ENCODE measurements at regions not wholly inside any gene's neighbourhood (a gene's known extent, or its start where the extent isn't known, plus 50 kb on each side); places are given as distances from the start of the nearest gene placed in this dataset.
"Not testable (repeated sequence)": the region's sequence is repeated elsewhere in the genome, so short reads cannot be mapped to it uniquely, and the experiment has no call there.

- Histone ChIP-seq H3K4me3 (no peak overlapping the region), H3K36me3 (no peaks in the 10 kb centered on the region), H3K27me3 (replicated peaks; ENCODE audit: insufficient read depth) (no peaks in the 10 kb centered on the region), H3K4me1 (replicated peaks) (no peaks in the 10 kb centered on the region), H3K9me3 (no peaks in the 10 kb centered on the region), H3K27ac (no peak overlapping the region)
- 77% methylated on average over 5 of the region's 5 CpGs for WGBS
- intact Hi-C loops (cut with DNase I) = no loop called here
- TF ChIP-seq POLR2AphosphoS5 (IDR thresholded peaks at IDR 0.05) (no peak), POLR2A (IDR thresholded peaks at IDR 0.05) (no peak), CTCF (IDR thresholded peaks at IDR 0.05) (no peak)
- no peak for DNase-seq (ENCODE audit: low spot score)
Measured at GRCh38 chr12:91455321-91455720, 272.7 kb upstream of the DCN start.

- 39% methylated on average over 2 of the region's 2 CpGs for WGBS
- TF ChIP-seq POLR2A (IDR thresholded peaks at IDR 0.05) (no peak), CTCF (IDR thresholded peaks at IDR 0.05) (no peak), POLR2AphosphoS5 (IDR thresholded peaks at IDR 0.05) (no peak)
- no peaks in the 10 kb centered on the region for H3K27me3 ChIP-seq (replicated peaks; ENCODE audit: insufficient read depth)
- no peak overlapping the region for H3K27ac ChIP-seq
- H3K9me3 ChIP-seq = no peaks in the 10 kb centered on the region
- no peak for DNase-seq (ENCODE audit: low spot score)
- no peak overlapping the region for H3K4me3 ChIP-seq
- H3K4me1 ChIP-seq (replicated peaks) = no peaks in the 10 kb centered on the region
- intact Hi-C loops (cut with DNase I) = no loop called here
- no peaks in the 10 kb centered on the region for H3K36me3 ChIP-seq
Measured at GRCh38 chr12:91454179-91454578, 271.6 kb upstream of the DCN start.

GRCh38 chr12:91452464-91452863, 269.8 kb upstream of the DCN start:
- H3K27ac ChIP-seq; H3K4me1 ChIP-seq (replicated peaks); DNase-seq (ENCODE audit: low spot score); H3K27me3 ChIP-seq (replicated peaks; ENCODE audit: insufficient read depth); H3K4me3 ChIP-seq; H3K9me3 ChIP-seq; H3K36me3 ChIP-seq; intact Hi-C loops (cut with DNase I): not testable (repeated sequence)
- 94% methylated on average over 2 of the region's 2 CpGs for WGBS

GRCh38 chr12:91441993-91442952, 259.7 kb upstream of the DCN start:
- no peak overlapping the region for H3K27ac ChIP-seq
- no peak for TF ChIP-seq POLR2A (IDR thresholded peaks at IDR 0.05)
- TF ChIP-seq POLR2AphosphoS5 (IDR thresholded peaks at IDR 0.05) = no peak
- no peak for TF ChIP-seq CTCF (IDR thresholded peaks at IDR 0.05)
- H3K4me1 ChIP-seq (replicated peaks) = no peaks in the 10 kb centered on the region
- H3K36me3 ChIP-seq = no peaks in the 10 kb centered on the region
- no peaks in the 10 kb centered on the region for H3K27me3 ChIP-seq (replicated peaks; ENCODE audit: insufficient read depth)
- H3K9me3 ChIP-seq = no peaks in the 10 kb centered on the region
- no peak for DNase-seq (ENCODE audit: low spot score)
- WGBS = 85% methylated on average over 3 of the region's 3 CpGs
- H3K4me3 ChIP-seq = no peak overlapping the region
- intact Hi-C loops (cut with DNase I) = no loop called here

GRCh38 chr12:91441246-91441645, 258.6 kb upstream of the DCN start:
- H3K27me3 ChIP-seq (replicated peaks; ENCODE audit: insufficient read depth) = no peaks in the 10 kb centered on the region
- WGBS = 87% methylated on average over 4 of the region's 4 CpGs
- H3K4me3 ChIP-seq = no peak overlapping the region
- intact Hi-C loops (cut with DNase I) = no loop called here
- no peaks in the 10 kb centered on the region for H3K4me1 ChIP-seq (replicated peaks)
- TF ChIP-seq POLR2A (IDR thresholded peaks at IDR 0.05) = no peak
- no peak for TF ChIP-seq CTCF (IDR thresholded peaks at IDR 0.05)
- no peak for TF ChIP-seq POLR2AphosphoS5 (IDR thresholded peaks at IDR 0.05)
- H3K36me3 ChIP-seq = no peaks in the 10 kb centered on the region
- DNase-seq (ENCODE audit: low spot score) = no peak
- no peaks in the 10 kb centered on the region for H3K9me3 ChIP-seq
- no peak overlapping the region for H3K27ac ChIP-seq
